SK-N-SH (cell line): ENCODE measurements at regions not wholly inside any gene's neighbourhood (a gene's known extent, or its start where the extent isn't known, plus 50 kb on each side); places are given as distances from the start of the nearest gene placed in this dataset.

Source experiments
- CTCF ChIA-PET: fragments of 300-600, 350-600 bp; formaldehyde crosslinking; extraction: SDS; loops from one replicate; lab custom pipeline; 2021; lab: Yijun Ruan, JAX
- POLR2A ChIA-PET: fragments of 350-600 bp; sonication (Branson Sonifier 250); formaldehyde crosslinking; extraction: SDS; loops from one replicate; lab custom pipeline; 2020; ENCODE audit warnings: antibody characterized with exemption, inconsistent platforms; lab: Yijun Ruan, JAX
- DNase-seq: peaks from one replicate; pipeline ENCODE4 v3.0.0; 2012
- H2AFZ ChIP-seq: fragments of 200-600 bp; sonication (generic); 2 replicates; pipeline ENCODE4 v1.8.1; 2016; ENCODE audit warnings: antibody characterized with exemption, mild to moderate bottlenecking, low read depth
- H3F3A ChIP-seq: fragments of 200-600 bp; sonication (generic); replicated peaks from 2 replicates; pipeline ENCODE3; 2016; ENCODE audit warnings: antibody characterized with exemption, mild to moderate bottlenecking; ENCODE audit not compliant: insufficient read depth
- H3K27ac ChIP-seq, 2 experiments: fragments of 200-500 bp in 1 of 2; fragments of 200-600 bp in 1 of 2; sonication (Bioruptor generic) in 1 of 2; sonication (generic), shearing (Covaris generic) in 1 of 2; 2 replicates each; pipeline versions ENCODE4 v1.5.1 to v1.6.1; 2014 to 2016; ENCODE audit warnings: low read depth in 2 of 2, inconsistent platforms in 1 of 2, low read length in 1 of 2, mild to moderate bottlenecking in 1 of 2, mixed read lengths in 1 of 2
- H3K27me3 ChIP-seq: fragments of 200-600 bp; sonication (generic), shearing (Covaris generic); 2 replicates; pipeline ENCODE4 v1.6.1; 2016; ENCODE audit warnings: mixed run types; ENCODE audit not compliant: insufficient read depth
- H3K36me3 ChIP-seq, 2 experiments: fragments of 200-500 bp in 1 of 2; fragments of 200-600 bp in 1 of 2; sonication (Bioruptor generic) in 1 of 2; sonication (generic) in 1 of 2; replicated peaks in 1 of 2; 2 replicates each; pipeline versions ENCODE3 to v1.5.1; 2014 to 2016; ENCODE audit warnings: low read length in 1 of 2, mild to moderate bottlenecking in 1 of 2; ENCODE audit not compliant: insufficient read depth in 2 of 2, control insufficient read depth in 1 of 2
- H3K4me1 ChIP-seq, 2 experiments: fragments of 200-500 bp in 1 of 2; fragments of 200-600 bp in 1 of 2; sonication (Bioruptor generic) in 1 of 2; sonication (generic), shearing (Covaris generic) in 1 of 2; 2 replicates each; pipeline versions ENCODE4 v1.5.1 to v1.6.1; 2014 to 2016; ENCODE audit warnings: low read depth in 1 of 2, low read length in 1 of 2, mixed run types in 1 of 2; ENCODE audit not compliant: insufficient read depth in 2 of 2, control insufficient read depth in 1 of 2
- H3K4me2 ChIP-seq: fragments of 200-600 bp; sonication (generic), shearing (Covaris generic); 2 replicates; pipeline ENCODE4 v1.6.1; 2017; ENCODE audit warnings: mixed run types
- H3K4me3 ChIP-seq, 2 experiments: fragments of 200-500 bp in 1 of 2; fragments of 200-600 bp in 1 of 2; sonication (Bioruptor generic) in 1 of 2; sonication (generic), shearing (Covaris generic) in 1 of 2; 2 replicates each; pipeline versions ENCODE4 v1.5.1 to v1.8.1; 2014 to 2016; ENCODE audit warnings: low read depth in 2 of 2, inconsistent platforms in 1 of 2, low read length in 1 of 2, mild to moderate bottlenecking in 1 of 2, mixed read lengths in 1 of 2, moderate library complexity in 1 of 2
- H3K79me2 ChIP-seq: fragments of 200-600 bp; sonication (generic); 2 replicates; pipeline ENCODE4 v1.8.1; 2017; ENCODE audit warnings: mild to moderate bottlenecking; ENCODE audit not compliant: insufficient read depth
- H3K9ac ChIP-seq: fragments of 200-600 bp; sonication (generic); 2 replicates; pipeline ENCODE4 v1.6.1; 2017; ENCODE audit warnings: mixed run types
- H3K9me2 ChIP-seq: fragments of 200-600 bp; sonication (generic); 2 replicates; pipeline ENCODE4 v1.6.1; 2017; ENCODE audit warnings: mixed run types
- H3K9me3 ChIP-seq: fragments of 200-600 bp; sonication (generic); 2 replicates; pipeline ENCODE4 v1.6.1; 2017; ENCODE audit warnings: mixed run types, mild to moderate bottlenecking, moderate library complexity
- H4K20me1 ChIP-seq: fragments of 200-600 bp; sonication (generic); 2 replicates; pipeline ENCODE4 v1.6.1; 2017; ENCODE audit warnings: mild to moderate bottlenecking, mixed run types; ENCODE audit not compliant: insufficient read depth
- EP300 ChIP-seq, 2 experiments: IDR thresholded peaks; 2 replicates each; pipeline versions ENCODE4 v1.4.0 to v1.6.1; 2012; ENCODE audit warnings: borderline replicate concordance in 1 of 2, low read depth in 1 of 2, low read length in 1 of 2
- MAX ChIP-seq: IDR thresholded peaks from 2 replicates; pipeline ENCODE4 v1.4.0; 2012; ENCODE audit warnings: low read depth
- MXI1 ChIP-seq: IDR thresholded peaks from 2 replicates; pipeline ENCODE4 v1.6.1; 2012; ENCODE audit warnings: mild to moderate bottlenecking, low read depth, low read length, improper control_type of control experiment
- PBX3 ChIP-seq: IDR thresholded peaks from 2 replicates; pipeline ENCODE4; 2012
- RCOR1 ChIP-seq: fragments of 150-350 bp; IDR thresholded peaks from 2 replicates; pipeline ENCODE4 v1.6.1; 2017; ENCODE audit warnings: antibody characterized with exemption, low read length
- RFX5 ChIP-seq: IDR thresholded peaks from 2 replicates; pipeline ENCODE4 v1.6.1; 2012; ENCODE audit warnings: mild to moderate bottlenecking, improper control_type of control experiment, low read length
- SIN3A ChIP-seq: IDR thresholded peaks from 2 replicates; pipeline ENCODE4 v1.6.1; 2012; ENCODE audit warnings: low read depth, mild to moderate bottlenecking, low read length, moderate library complexity, borderline replicate concordance
- TEAD4 ChIP-seq: IDR thresholded peaks from 2 replicates; pipeline ENCODE4 v1.4.0; 2012; ENCODE audit warnings: mild to moderate bottlenecking, borderline replicate concordance; ENCODE audit not compliant: insufficient read depth
- USF1 ChIP-seq: IDR thresholded peaks from 2 replicates; pipeline ENCODE4 v1.4.0; 2012; ENCODE audit warnings: low read depth, borderline replicate concordance
- WGBS: methylation state at CpG from one replicate; pipeline ENCODE4 v1.1.6; 2017; ENCODE audit warnings: low lambda C conversion rate; 5-methylcytosine and 5-hydroxymethylcytosine counted together

GRCh38 chr20:48156951-48157700 lies 371.8 kb upstream of the SULF2 start:
- POLR2A ChIA-PET = no interaction called here

GRCh38 chr20:48156521-48156920 lies 371.2 kb upstream of the SULF2 start:
- Histone ChIP-seq H3K9me2 (no peaks in the 10 kb centered on the region), H3K9ac (no peak overlapping the region), H3K36me3 (no peaks in the 10 kb centered on the region), H3K27ac (no peak overlapping the region), H4K20me1 (no peaks in the 10 kb centered on the region), H3K4me1 (peaks cover 0 to 11% of the 10 kb centered on the region in 2 experiments; a peak in 1 of 4 replicates), H3K4me2 (no peak overlapping the region), H2AFZ (no peak overlapping the region), H3K4me3 (no peak overlapping the region), H3K79me2 (no peaks in the 10 kb centered on the region), H3K27me3 (no peaks in the 10 kb centered on the region), H3K9me3 (no peaks in the 10 kb centered on the region), H3F3A (no peaks in the 10 kb centered on the region)
- no peak for TF ChIP-seq RFX5
- TF ChIP-seq MXI1 = no peak
- no peak for TF ChIP-seq TEAD4
- TF ChIP-seq MAX = no peak
- TF ChIP-seq RCOR1 = no peak
- no peak for TF ChIP-seq EP300 (IDR thresholded peaks at IDR 0.05; ENCODE audit: borderline replicate concordance in 1 of 2, low read depth in 1 of 2, low read length in 1 of 2)
- no peak for TF ChIP-seq PBX3
- WGBS = 3% methylated on average over 2 of the region's 2 CpGs
- ChIA-PET POLR2A (no interaction called here), CTCF (no interaction called here)
- DNase-seq = no peak

More at GRCh38 chr20:48156951-48157700, 371.8 kb upstream of the SULF2 start:
- Histone ChIP-seq H3K27me3 (no peaks in the 10 kb centered on the region), H3K9me3 (no peaks in the 10 kb centered on the region), H3K4me3 (no peak overlapping the region), H3K9me2 (no peaks in the 10 kb centered on the region), H3K4me2 (no peak overlapping the region), H3F3A (no peaks in the 10 kb centered on the region), H3K27ac (no peak overlapping the region), H4K20me1 (no peaks in the 10 kb centered on the region), H3K4me1 (peaks cover 0 to 11% of the 10 kb centered on the region in 2 experiments; a peak in 1 of 4 replicates), H3K36me3 (no peaks in the 10 kb centered on the region), H2AFZ (no peak overlapping the region)
- DNase-seq = no peak
- CTCF ChIA-PET = no interaction called here
- WGBS = 35% methylated on average over 3 of the region's 3 CpGs
- TF ChIP-seq RFX5 (no peak), USF1 (no peak), SIN3A (no peak), MXI1 (no peak)
- TF ChIP-seq, all 33 proteins: peak for 0
- Histone ChIP-seq H3K9ac (no peak overlapping the region), H3K79me2 (no peaks in the 10 kb centered on the region)
